Muscle of arm (tissue), 1 donor: ENCODE measurements at regions not wholly inside any gene's neighbourhood (a gene's known extent, or its start where the extent isn't known, plus 50 kb on each side); places are given as distances from the start of the nearest gene placed in this dataset.

ENCODE experiments used
- DNase-seq: peaks from one replicate; pipeline ENCODE4 v3.0.0-alpha.2; 2013

DNA sequence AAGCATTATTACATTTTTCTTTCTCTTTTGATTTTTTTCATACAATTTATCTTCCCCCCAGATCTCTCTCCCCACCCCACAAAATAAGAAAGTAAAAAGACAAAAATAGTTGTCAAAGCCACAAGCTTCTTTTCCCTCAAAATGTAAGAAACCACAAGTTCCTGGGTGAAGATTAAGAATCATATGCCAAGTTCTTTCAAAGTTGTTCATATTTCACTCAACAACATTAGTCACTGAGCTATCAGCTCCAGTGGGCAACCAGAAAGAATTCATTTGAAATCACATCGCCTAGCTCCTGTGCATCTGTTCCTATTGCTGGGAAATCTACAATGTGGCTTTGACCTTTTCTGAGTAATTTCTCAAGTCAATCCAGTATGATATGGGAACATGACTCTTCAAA, 681.6 kb upstream of the ARPP21 start:
- DNase-seq = no peak

DNA sequence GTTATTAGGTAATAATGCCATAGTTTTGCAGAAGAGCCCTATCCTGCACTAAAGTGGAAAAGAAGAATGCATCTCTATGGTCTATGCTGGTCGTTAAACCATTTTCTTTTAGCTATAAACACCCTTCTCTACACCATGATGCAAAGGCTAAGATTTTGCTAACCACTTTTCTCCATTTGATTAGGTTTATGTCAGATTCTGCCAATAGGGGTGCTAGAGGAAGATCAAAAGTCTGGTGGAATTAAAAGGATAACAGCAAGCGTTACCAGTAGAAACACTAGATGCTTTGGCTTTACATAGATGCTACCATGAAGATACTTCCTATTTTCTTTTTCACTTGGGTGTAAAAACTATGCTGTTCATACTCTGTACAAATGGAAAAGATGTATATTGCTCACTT, 669.8 kb upstream of the ARPP21 start:
- DNase-seq = no peak

DNA sequence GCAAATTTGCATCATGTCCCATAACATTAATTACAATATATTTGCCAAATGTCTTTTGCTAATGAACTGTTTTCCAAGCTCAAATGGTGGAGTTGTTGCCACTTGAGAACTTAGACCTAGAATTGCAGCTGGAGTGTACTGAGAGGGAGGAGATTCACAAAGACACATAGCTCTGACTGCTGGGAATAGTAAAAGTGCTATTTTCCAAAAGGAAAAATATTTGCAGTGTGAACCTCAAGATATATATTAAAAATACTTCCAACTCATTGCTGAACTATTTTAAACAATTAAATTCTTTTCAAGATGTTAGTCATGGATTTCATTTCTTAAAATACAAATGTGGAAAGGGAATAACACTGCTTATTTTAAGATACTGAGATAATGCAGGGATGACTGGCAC, 666.8 kb upstream of the ARPP21 start:
- peak; percentile 27 for DNase-seq

DNA sequence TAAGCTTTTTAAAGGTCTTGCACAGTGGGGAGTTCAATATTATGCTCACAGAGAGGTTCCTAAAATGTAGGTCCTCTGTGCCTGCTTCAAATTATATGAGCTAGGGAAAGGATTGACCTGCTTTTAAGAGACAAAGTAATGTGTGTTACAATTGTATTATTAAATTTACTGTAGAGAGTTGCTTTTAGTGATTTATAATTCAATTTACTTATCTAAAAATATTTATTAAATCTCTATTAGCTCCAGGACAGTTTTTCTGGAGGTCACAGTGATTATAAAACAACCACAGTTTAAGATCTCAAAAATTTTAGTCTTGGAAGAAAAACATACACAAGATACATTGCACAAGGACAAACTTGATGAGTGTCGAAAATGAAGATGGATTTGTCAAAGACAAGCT, 665.7 kb upstream of the ARPP21 start:
- no peak for DNase-seq

DNA sequence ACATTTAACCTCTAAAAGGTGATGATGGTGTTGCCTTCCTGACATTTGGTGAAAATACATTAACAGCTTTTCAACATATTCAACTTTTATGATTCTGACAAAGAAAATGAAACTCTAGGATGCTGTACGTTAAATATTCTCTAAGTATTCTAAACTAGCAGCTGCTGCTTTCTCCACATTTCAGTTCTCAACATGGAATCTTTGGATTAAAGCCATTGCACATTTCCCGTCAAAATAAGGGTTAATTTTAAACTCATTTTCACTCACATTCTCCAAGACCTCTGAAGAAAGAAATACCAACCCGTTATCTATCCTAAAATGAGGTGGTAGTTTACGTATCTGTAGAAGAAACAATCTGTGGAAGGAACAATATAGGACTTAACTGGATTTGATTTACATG, 655.7 kb upstream of the ARPP21 start:
- DNase-seq = no peak

DNA sequence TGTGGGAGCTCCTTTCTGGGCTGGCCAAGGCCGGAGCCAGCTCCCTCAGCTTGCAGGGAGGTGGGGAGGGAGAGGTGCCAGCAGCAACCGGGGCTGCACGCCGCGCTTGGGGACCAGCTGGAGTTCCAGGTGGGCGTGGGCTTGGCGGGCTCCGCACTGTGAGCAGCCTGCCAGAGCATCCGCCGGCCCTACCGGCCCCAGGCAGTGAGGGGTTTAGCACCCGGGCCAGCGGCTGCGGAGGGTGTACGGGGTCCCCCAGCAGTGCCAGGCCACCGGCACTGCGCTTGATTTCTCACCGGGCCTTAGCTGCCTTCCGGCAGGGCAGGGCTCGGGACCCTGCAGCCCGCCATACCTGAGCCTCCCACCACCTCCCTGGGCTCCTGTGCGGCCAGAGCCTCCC, 651.0 kb upstream of the ARPP21 start:
- DNase-seq = no peak

DNA sequence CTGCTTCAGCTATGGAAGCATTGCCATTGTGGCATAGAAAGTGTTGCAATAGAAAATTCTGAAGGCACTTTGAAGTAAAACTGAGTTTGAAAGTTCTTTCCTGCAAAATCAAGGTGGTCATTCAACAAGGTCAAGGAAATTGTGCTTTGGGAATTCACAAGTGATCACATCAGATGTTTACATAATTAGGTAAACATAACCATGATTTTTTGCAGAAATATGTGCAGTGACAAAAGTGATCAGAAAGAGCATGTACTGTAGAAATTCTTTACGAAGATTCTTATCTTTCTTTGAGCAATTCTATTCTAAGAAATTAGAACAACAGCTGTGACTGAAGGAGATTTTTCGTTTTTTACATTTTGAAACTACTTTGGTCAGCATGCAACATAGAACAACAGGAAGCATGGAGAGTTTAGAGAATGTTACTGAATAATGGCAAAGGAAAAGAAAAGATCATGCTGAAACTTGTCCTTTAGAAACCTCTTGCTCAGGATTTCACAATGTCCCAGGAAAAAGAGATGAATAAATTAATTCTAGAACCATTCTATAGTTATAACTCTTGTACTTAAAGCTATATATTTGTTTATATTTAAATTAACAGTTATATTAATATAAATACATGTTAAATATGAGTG, 643.4 kb upstream of the ARPP21 start:
- no peak for DNase-seq

DNA sequence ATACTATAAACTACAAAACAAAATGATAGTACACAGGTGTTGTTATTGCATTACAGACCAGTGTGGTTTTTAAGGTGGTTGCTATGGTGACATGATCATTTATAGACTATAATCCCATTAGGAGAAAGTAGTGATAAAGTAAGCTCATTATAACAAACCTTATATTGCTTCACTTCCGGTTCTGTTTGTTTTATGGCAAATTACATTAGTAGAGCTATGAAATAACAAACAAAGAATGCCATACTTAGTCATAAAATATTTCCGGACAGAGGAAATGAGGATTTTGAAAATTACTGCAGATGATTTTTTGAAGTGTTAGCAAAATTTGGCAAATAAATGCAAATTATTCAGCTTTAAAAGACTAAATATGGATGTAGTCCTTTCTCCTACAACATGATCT, 640.4 kb upstream of the ARPP21 start:
- DNase-seq = no peak

DNA sequence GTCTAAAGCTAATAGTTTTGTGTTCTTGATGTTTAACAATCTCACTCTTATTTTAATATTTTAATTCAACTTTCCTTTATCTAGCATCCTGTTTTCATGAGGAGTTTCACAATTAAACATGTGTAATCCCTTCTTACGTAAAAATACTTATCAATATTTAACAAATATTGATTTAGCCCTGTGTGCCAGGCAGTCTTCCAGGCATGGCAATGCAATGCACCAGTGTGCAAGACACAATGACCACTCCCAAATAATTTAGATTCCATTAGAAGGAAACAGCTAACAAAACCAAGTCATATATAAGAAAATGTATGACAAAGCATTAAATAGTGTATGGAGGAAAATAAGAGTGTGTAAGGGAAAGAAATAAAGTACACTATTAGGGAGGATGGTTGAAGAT, 627.1 kb upstream of the ARPP21 start:
- DNase-seq = no peak

DNA sequence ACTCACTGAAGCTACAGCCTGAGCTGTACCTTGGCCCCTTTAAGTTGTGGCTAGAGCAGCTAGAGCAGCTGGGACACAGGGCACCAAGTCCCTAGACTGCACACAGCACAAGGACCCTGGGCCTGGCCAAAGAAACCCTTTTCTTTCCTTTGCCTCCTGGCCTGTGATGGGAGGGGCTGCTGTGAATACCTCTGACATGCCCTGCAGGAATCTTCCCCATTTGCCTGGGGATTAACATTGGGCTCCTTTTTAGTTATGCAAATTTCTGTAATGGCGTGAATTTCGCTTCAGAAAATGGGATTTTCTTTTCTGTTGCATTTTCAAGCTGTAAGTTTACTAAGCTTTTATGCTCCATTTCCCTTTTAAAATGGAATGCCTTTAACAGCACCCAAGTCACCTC, 611.2 kb upstream of the ARPP21 start:
- no peak for DNase-seq

DNA sequence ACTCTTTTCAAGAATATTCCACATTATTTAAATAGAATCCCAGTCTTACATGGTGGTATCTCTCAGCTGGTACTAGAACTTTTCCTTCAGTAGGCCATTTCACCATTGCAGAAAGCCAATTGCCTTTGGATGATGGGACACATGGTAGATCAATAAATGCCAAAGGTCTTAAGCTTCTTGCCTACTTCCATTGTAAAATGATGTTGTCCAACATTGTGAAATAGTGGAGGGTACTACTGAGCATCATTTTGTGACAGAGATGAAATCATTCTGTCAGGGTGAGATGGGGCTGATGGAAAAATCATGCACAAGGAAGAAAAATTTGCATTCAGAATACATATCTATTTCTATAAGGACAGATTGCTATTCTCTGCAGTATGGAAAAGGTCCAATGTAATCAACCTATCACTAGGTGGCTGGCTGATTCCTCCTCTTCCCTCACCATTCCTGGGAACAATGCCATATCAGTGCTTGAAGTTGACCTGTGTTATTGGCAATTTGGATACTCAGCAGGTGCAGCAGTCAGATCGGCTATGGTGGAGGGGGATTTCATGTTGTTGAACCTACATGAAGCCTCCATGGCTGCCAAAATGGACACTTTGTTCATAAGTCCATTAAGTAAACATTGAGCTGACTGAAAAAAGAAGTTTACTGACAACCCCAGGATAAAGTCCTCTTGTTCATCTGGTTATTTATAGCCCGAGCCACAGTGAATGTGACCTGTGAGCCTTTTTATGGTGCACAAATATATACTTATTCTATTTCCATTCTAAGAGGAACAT, 596.9 kb upstream of the ARPP21 start:
- no peak for DNase-seq

DNA sequence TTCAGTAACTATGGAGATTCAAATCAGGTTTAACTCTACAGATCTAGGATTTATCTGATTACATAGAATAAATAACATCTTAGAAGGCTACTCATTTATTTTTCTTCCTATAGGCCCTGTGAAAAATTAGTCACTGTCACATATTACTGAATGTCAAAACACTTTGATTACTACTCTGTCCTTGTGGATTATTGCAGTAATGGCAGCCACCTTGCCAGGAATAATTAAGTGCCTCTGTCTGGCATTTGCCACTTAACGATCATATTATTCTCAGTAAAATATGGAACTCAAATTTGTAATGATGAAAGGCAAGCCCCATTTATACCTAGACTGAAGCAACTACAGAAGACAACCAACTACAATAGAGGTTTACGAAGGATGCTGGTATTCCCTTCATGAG, 596.3 kb upstream of the ARPP21 start:
- no peak for DNase-seq

DNA sequence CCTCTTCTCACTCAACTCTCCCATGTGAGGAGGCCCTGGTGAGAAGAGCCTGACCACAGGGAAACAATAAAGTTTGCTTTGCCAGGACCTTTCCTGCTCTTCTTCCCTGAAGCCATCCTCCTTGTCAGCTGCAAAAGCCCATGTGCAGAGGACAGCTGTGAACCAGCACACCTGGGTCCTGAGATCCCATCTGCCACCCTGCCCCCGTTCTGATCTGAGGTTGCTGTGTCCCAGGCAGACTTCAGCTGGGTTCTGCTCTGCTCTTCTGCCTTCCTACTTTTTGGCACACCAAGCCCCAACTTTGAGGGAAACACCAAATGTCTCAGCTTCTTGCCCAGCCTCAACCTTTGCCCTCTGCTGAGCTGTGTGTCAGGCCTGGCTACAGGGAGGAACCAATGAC, 595.1 kb upstream of the ARPP21 start:
- DNase-seq = no peak

DNA sequence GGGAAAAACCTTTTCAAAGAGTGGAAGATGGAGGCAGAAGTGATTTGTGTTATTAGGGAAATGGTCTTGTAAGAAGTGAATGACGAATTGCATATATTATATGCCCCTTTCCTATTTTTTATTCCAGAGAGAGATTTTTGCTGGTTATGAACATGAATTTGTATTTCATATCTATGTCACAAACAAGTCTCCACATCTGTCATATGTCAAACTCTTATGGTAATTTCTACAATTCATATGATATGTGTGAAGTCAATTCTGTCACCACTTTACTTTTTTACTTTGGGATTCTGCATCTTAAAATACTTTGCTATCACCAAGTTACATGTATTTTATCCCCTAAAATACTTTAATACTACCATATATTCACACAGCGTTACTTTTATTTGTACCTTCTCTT, 594.2 kb upstream of the ARPP21 start:
- no peak for DNase-seq

DNA sequence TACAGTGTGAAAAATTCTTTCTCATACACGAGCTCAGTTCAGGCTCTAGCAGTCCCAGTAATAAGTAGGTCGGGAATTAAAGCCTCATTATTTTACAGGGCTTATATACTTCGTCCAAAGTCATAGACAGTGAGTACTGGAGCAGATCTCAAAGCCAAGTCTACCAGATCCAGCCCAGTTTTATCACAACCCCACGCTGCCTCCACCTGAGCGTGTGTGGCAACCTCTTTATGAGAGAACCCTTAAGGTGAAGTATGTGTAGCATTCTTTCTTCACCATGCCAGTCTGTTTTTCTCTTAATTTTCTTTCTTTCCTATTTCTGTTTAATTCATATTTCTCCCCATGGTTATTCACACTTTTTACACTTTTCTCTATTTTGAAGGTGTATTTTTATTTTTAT, 574.6 kb upstream of the ARPP21 start:
- DNase-seq = no peak

DNA sequence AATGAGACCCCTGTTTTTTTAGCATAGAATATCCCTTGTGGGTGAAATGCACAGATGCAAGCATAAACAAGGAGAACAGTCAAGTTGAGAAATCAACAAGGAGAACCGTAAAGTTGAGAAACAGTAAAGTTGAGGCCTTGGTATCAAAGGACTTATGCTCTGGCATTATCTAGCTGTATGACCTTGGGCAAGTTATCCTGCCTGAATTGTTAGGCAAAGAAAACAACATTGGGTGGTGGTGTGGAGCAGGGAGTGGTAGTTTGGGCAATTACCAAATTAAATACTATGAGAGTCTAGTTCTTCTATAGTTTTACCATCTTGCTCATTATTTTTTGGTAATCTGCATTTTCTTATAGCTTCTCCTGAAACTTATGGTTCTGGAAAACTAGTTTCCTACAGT, 573.4 kb upstream of the ARPP21 start:
- DNase-seq = no peak

DNA sequence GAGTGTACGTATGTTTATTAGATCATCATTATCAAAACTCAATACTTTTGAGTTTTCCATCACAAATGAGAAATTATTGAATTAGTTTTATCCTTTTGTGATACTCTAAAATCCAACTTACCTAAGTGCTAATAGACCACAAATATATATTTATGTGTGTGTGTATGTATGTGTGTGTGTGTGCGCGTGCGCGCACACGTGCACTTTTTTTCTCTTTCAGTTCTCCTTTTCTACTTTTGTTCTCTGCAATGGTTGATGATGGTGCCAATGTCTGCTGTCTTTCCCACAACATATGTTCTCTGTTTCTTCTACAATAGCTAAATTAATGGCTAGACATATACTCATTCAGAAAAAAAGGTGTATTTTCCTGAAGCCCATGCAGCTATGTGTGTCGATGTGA, 571.6 kb upstream of the ARPP21 start:
- DNase-seq = no peak

DNA sequence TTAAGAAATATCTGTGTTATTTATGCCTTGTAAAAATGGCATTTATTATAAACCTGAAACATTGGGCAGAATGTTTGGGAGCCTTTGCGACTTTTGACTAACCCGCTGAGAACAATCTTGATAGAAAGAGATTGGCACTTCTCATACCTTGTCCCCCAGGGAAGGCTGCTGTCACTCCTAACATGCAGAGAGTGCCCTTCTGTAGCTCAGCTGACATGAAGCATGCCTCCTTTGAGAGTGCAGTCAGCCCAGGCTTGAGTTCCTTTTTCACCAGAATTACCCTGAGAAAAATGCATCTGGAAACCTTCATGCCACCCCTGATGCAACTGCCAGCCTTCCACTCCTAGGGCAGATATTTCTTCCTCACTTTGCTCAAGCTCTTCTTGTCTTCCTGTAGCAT, 569.2 kb upstream of the ARPP21 start:
- DNase-seq = no peak

DNA sequence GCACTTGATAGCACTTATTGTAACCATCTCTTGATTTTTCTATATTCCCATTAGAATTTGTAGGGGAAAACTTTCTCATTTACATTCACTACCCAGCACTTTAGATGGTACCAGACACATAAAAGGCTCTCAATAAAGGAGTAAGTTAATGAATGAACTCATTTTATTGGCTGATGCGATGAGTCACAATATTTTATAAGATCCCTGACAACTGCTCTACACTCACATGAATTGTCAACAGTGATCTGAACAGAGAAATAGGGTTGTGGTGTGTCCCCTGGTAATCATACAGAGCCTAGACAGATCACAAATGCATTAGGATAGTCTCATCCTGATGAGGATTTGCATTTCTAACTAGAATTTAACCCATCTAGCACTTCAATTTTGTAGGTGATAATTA, 567.6 kb upstream of the ARPP21 start:
- no peak for DNase-seq

DNA sequence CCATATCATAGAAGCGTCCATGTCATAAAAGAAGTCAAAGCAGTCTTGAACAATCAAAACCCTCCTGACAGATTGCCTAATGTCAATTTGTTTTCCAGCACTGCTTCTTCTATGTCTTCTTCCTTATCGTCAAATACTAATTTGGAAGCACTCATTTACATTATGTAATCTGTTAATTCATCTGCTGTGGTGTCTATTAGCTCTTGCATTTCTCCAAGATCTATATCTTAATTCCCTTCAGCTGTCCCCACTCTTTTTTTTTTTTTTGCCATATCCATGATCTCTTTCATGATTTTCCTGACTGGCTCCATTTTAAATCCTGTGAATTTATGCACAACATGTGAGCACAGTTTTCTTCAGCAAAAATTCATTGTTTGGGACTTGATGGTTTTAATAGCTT, 560.5 kb upstream of the ARPP21 start:
- no peak for DNase-seq

DNA sequence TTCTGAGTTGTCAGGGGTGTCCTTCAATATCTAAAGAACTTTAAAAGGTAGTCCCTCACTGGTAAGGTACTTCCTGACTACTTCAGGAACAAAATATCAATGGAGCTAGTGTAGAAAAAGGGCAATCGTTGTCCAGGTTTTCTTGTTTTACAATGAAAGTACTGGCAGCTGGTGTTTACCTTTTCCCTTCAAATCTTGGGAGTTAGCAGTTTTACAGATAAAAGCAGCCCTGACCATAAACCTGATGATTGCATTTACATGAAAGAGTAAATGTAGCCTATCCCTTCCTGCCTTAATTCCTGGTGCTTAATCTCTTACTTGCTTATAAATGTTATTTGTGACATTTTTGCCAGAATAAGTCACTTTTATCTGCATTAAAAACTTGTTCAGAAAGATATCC, 559.9 kb upstream of the ARPP21 start:
- no peak for DNase-seq

DNA sequence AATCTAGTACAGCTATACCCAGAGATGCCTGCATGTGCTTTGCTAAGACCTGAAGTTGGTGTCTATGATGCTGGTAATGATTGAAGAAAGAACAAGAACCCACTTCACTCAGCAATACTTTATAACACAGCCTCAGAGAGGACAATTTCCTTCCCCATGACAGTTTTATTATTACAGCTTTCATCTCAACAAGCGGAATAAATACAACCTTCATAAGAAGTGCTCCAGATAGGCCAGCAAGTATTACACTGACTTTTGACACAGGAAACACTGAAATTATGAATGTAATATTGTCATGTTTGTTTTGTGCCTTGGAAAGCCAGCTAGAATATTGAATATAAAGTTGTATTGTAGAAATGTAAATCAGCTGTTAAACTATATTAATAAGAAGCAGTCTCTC, 557.4 kb upstream of the ARPP21 start:
- no peak for DNase-seq

DNA sequence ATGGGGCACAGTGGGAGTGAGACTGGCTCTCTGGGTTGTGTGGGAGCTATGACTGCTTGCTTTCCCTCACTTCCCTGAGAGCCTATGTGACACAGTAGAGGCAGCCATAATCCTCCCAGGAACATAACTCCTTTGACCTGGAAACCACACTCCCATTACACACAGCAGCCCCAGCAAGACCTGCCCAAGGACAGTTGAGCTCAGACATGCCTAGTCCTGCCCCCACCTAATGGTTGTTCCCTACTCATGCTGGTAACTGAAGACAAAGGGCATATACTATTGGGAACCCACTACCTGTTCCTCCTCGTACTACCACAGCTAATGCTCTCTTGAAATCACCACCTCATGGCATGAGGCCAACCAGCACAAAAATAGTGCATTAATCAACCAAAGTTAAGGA, 550.4 kb upstream of the ARPP21 start:
- DNase-seq = no peak

DNA sequence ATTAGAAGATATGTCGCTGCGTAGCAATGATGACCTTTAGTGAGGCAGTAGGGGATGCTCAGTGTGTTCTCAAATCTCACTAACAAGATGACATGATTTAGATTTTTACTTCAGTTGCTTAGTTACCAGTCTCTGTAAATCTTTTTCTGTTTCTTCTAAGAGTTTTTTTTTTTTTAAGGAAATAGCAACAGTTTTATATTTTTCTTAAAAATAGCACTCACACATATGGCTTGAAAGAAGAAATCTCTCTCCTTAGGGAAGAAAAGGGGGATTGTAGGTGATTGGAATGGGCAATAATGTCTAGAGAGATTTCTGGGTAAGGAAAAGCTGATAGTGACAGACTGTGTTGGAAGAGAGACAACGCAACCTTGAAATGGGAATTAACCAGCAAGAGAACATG, 524.6 kb upstream of the ARPP21 start:
- DNase-seq = no peak
